ENCODE measurements at regions not wholly inside any gene's neighbourhood (a gene's known extent, or its start where the extent isn't known, plus 50 kb on each side); places are given as distances from the start of the nearest gene placed in this dataset.

DNA sequence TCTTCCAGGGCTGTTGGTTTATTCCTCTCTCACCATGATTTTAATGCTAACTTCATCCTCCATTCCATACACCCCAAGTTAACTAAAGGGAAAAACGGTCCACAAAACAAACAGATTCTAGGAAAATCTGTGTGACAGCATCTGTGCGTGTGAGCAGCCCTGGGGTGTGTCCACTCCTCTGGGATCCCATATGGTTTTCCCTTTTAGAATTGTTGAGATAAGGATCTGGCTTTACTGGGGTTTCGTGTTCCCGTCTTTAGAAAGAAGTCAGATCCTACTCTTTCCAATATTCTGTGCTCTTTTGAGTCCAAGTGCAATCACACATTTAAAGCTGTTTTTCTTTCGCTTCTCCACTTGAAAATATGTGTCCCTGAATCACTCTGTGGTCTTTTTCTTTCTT is 257.1 kb downstream of the KLF6 start:
- no peak overlapping the region for H3K9ac ChIP-seq (ENCODE audit: low read depth in 2 of 2, low read length in 2 of 2)
- no peak overlapping the region for H3K4me3 ChIP-seq
- H3K9me3 ChIP-seq, result no peaks in the 10 kb centered on the region
- peak overlapping the region; percentile 33 for H3K27ac ChIP-seq
- no peak for DNase-seq
- H3K27me3 ChIP-seq, result no peaks in the 10 kb centered on the region
- no peaks in the 10 kb centered on the region for H3K36me3 ChIP-seq
- H3K4me1 ChIP-seq, result no peaks in the 10 kb centered on the region
- intact Hi-C loops (cut with DNase I), result no loop called here
- TF ChIP-seq, protein P1, sequence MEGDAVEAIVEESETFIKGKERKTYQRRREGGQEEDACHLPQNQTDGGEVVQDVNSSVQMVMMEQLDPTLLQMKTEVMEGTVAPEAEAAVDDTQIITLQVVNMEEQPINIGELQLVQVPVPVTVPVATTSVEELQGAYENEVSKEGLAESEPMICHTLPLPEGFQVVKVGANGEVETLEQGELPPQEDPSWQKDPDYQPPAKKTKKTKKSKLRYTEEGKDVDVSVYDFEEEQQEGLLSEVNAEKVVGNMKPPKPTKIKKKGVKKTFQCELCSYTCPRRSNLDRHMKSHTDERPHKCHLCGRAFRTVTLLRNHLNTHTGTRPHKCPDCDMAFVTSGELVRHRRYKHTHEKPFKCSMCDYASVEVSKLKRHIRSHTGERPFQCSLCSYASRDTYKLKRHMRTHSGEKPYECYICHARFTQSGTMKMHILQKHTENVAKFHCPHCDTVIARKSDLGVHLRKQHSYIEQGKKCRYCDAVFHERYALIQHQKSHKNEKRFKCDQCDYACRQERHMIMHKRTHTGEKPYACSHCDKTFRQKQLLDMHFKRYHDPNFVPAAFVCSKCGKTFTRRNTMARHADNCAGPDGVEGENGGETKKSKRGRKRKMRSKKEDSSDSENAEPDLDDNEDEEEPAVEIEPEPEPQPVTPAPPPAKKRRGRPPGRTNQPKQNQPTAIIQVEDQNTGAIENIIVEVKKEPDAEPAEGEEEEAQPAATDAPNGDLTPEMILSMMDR (IDR thresholded peaks at IDR 0.05), result no peak

GRCh38 chr10:3526727-3527501 is 258.1 kb downstream of the KLF6 start:
- TF ChIP-seq, protein P1 (IDR thresholded peaks at IDR 0.05), result no peak
- Histone ChIP-seq H3K9ac (ENCODE audit: low read depth in 2 of 2, low read length in 2 of 2) (no peak overlapping the region), H3K4me3 (no peak overlapping the region), H3K9me3 (no peaks in the 10 kb centered on the region), H3K36me3 (no peaks in the 10 kb centered on the region), H3K27ac (peak overlapping the region; percentile 33), H3K4me1 (no peaks in the 10 kb centered on the region), H3K27me3 (no peaks in the 10 kb centered on the region)
- no peak for DNase-seq
- intact Hi-C loops (cut with DNase I), result no loop called here

GRCh38 chr10:3525832-3526449 is 259.1 kb downstream of the KLF6 start:
- TF ChIP-seq, protein P1 (IDR thresholded peaks at IDR 0.05), result no peak
- H3K4me1 ChIP-seq, result no peaks in the 10 kb centered on the region
- intact Hi-C loops (cut with DNase I), result no loop called here
- H3K9me3 ChIP-seq, result no peaks in the 10 kb centered on the region
- no peaks in the 10 kb centered on the region for H3K36me3 ChIP-seq
- H3K27ac ChIP-seq, result no peak overlapping the region
- H3K9ac ChIP-seq (ENCODE audit: low read depth in 2 of 2, low read length in 2 of 2), result no peak overlapping the region
- H3K4me3 ChIP-seq, result no peak overlapping the region
- peak; percentile 26 for DNase-seq
- no peaks in the 10 kb centered on the region for H3K27me3 ChIP-seq

- Histone ChIP-seq H3K9ac (ENCODE audit: low read depth in 2 of 2, low read length in 2 of 2) (no peak overlapping the region), H3K27me3 (no peaks in the 10 kb centered on the region), H3K4me3 (no peak overlapping the region), H3K9me3 (no peaks in the 10 kb centered on the region), H3K36me3 (no peaks in the 10 kb centered on the region), H3K27ac (no peak overlapping the region), H3K4me1 (no peaks in the 10 kb centered on the region)
- TF ChIP-seq, protein P1 (IDR thresholded peaks at IDR 0.05), result no peak
- peak; percentile 12 for DNase-seq
- intact Hi-C loops (cut with DNase I), result no loop called here
Observed at GRCh38 chr10:3524086-3524960, 260.7 kb downstream of the KLF6 start.

GRCh38 chr10:3523309-3524050 is 261.5 kb downstream of the KLF6 start:
- no peak for DNase-seq
- H3K27ac ChIP-seq, result no peak overlapping the region
- no peaks in the 10 kb centered on the region for H3K27me3 ChIP-seq
- H3K4me1 ChIP-seq, result no peaks in the 10 kb centered on the region
- no peak overlapping the region for H3K9ac ChIP-seq (ENCODE audit: low read depth in 2 of 2, low read length in 2 of 2)
- TF ChIP-seq, protein P1 (IDR thresholded peaks at IDR 0.05), result no peak
- H3K4me3 ChIP-seq, result no peak overlapping the region
- H3K9me3 ChIP-seq, result no peaks in the 10 kb centered on the region
- intact Hi-C loops (cut with DNase I), result no loop called here
- no peaks in the 10 kb centered on the region for H3K36me3 ChIP-seq
